HG03457 (cell line): ENCODE measurements at regions not wholly inside any gene's neighbourhood (a gene's known extent, or its start where the extent isn't known, plus 50 kb on each side); places are given as distances from the start of the nearest gene placed in this dataset.
A peak's percentile ranks its signal among the peaks of the same experiment; 100 is the strongest.

Source experiments
- ATAC-seq: cut with Tn5 transposase; IDR thresholded peaks from one replicate; pipeline ENCODE4 v1.9.1; 2021; ENCODE audit warnings: moderate number of reproducible peaks; ENCODE audit not compliant: unreplicated experiment

- no peak for ATAC-seq
Observed at GRCh38 chr4:176441594-176441993, 121.8 kb downstream of the SPCS3 start.

- ATAC-seq, result no peak
Observed at GRCh38 chr4:176443117-176443516, 123.4 kb downstream of the SPCS3 start.

GRCh38 chr4:176443646-176444409 lies 124.1 kb downstream of the SPCS3 start:
- ATAC-seq, result no peak

- ATAC-seq, result no peak
Observed at GRCh38 chr4:176444741-176445140, 125.0 kb downstream of the SPCS3 start.

- ATAC-seq, result no peak
Observed at GRCh38 chr4:176448761-176449160, 129.0 kb downstream of the SPCS3 start.

GRCh38 chr4:176451443-176451842 lies 131.7 kb downstream of the SPCS3 start:
- ATAC-seq, result no peak

GRCh38 chr4:176453079-176453478 lies 133.3 kb downstream of the SPCS3 start:
- ATAC-seq, result no peak

GRCh38 chr4:176453658-176454057 lies 133.9 kb downstream of the SPCS3 start:
- ATAC-seq, result no peak

GRCh38 chr4:176464748-176465147 lies 145.0 kb downstream of the SPCS3 start:
- ATAC-seq, result peak; percentile 96

GRCh38 chr4:176467001-176467400 lies 147.2 kb downstream of the SPCS3 start:
- no peak for ATAC-seq

- ATAC-seq, result no peak
Observed at GRCh38 chr4:176469546-176469945, 149.8 kb downstream of the SPCS3 start.

GRCh38 chr4:176470671-176471070 lies 150.9 kb downstream of the SPCS3 start:
- ATAC-seq, result no peak

- no peak for ATAC-seq
Observed at GRCh38 chr4:176475067-176475466, 155.3 kb downstream of the SPCS3 start.

GRCh38 chr4:176478076-176478475 lies 158.3 kb downstream of the SPCS3 start:
- no peak for ATAC-seq

GRCh38 chr4:176479767-176480166 lies 160.0 kb downstream of the SPCS3 start:
- ATAC-seq, result peak; percentile 58

- no peak for ATAC-seq
Observed at GRCh38 chr4:176482972-176483371, 163.2 kb downstream of the SPCS3 start.

GRCh38 chr4:176484301-176484984 lies 164.7 kb downstream of the SPCS3 start:
- ATAC-seq, result no peak

GRCh38 chr4:176489001-176489400 lies 169.2 kb downstream of the SPCS3 start:
- no peak for ATAC-seq

GRCh38 chr4:176492646-176493302 lies 173.0 kb downstream of the SPCS3 start:
- peak; percentile 100 for ATAC-seq

GRCh38 chr4:176498617-176499256 lies 179.0 kb downstream of the SPCS3 start:
- ATAC-seq, result no peak

GRCh38 chr4:176499518-176499917 lies 179.8 kb downstream of the SPCS3 start:
- ATAC-seq, result no peak
